Esophagus muscularis mucosa (tissue), 2 donors: ENCODE measurements at regions not wholly inside any gene's neighbourhood (a gene's known extent, or its start where the extent isn't known, plus 50 kb on each side); places are given as distances from the start of the nearest gene placed in this dataset.

Source experiments
- POLR2A ChIP-seq: fragments of 450-650 bp; IDR thresholded peaks from one replicate; pipeline ENCODE4 v1.6.1; 2017; ENCODE audit warnings: antibody characterized with exemption, moderate library complexity, mild to moderate bottlenecking, low read depth
- POLR2AphosphoS5 ChIP-seq, 2 donors: sonication (generic); formaldehyde crosslinking; IDR thresholded peaks; one replicate each; pipeline ENCODE4 v1.6.1; 2017; ENCODE audit warnings: antibody characterized with exemption in 2 of 2

- TF ChIP-seq POLR2AphosphoS5 (IDR thresholded peaks at IDR 0.05) (no peak), POLR2A (no peak)
Observed at GRCh38 chr3:82259994-82260393, 498.5 kb upstream of the GBE1 start.
